WTC11 (cell line): ENCODE measurements at regions not wholly inside any gene's neighbourhood (a gene's known extent, or its start where the extent isn't known, plus 50 kb on each side); places are given as distances from the start of the nearest gene placed in this dataset.

Source experiments
- FOXP1 ChIP-seq: sonication (generic); formaldehyde crosslinking; IDR thresholded peaks from 2 replicates; pipeline ENCODE4 v1.8.0; 2022; ENCODE audit warnings: missing genetic modification reagents, mild to moderate bottlenecking, moderate library complexity, borderline replicate concordance
- GABPB1 ChIP-seq: sonication (generic); formaldehyde crosslinking; IDR thresholded peaks from 2 replicates; pipeline ENCODE4 v1.8.1; 2023; ENCODE audit warnings: mild to moderate bottlenecking, missing genetic modification reagents
- TEAD4 ChIP-seq: sonication (generic); formaldehyde crosslinking; IDR thresholded peaks from 2 replicates; pipeline ENCODE4 v1.8.0; 2022; ENCODE audit warnings: mild to moderate bottlenecking, missing genetic modification reagents
- TF ChIP-seq, protein P1 (sequence below): fragments of 200-600 bp; IDR thresholded peaks from 2 replicates; pipeline ENCODE4 v1.8.0; 2022; ENCODE audit warnings: antibody characterized with exemption
- TF ChIP-seq, protein P2 (sequence below): sonication (generic); formaldehyde crosslinking; IDR thresholded peaks from 2 replicates; pipeline ENCODE4 v1.8.1; 2023; ENCODE audit warnings: mild to moderate bottlenecking, missing genetic modification reagents

DNA sequence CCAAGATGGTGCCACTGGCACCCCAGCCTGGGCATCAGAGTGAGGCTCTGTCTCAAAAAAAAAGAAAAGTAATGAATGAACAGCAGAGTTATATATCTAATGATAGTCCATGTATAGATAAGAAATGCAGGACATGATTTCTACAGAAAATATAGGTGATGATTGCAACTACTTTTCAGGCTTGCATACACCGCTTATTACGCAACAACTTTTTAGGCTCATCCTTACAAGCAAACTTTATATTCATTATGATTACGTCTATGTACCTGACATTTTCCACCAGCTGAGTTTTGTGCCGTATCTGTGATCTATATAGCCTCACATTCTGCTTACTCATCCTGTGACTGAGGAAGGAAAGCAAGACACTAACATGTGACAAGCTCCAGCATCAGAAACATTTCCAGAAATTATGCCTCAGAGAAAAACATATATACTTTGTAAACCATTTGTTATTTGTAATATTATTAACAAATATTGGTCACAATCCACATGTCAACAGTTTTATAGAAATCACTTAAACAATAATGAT is 906.3 kb downstream of the ZPLD1 start:
- TF ChIP-seq, protein P1, sequence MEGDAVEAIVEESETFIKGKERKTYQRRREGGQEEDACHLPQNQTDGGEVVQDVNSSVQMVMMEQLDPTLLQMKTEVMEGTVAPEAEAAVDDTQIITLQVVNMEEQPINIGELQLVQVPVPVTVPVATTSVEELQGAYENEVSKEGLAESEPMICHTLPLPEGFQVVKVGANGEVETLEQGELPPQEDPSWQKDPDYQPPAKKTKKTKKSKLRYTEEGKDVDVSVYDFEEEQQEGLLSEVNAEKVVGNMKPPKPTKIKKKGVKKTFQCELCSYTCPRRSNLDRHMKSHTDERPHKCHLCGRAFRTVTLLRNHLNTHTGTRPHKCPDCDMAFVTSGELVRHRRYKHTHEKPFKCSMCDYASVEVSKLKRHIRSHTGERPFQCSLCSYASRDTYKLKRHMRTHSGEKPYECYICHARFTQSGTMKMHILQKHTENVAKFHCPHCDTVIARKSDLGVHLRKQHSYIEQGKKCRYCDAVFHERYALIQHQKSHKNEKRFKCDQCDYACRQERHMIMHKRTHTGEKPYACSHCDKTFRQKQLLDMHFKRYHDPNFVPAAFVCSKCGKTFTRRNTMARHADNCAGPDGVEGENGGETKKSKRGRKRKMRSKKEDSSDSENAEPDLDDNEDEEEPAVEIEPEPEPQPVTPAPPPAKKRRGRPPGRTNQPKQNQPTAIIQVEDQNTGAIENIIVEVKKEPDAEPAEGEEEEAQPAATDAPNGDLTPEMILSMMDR: no peak
- no peak for TF ChIP-seq FOXP1
- TF ChIP-seq, protein P2, sequence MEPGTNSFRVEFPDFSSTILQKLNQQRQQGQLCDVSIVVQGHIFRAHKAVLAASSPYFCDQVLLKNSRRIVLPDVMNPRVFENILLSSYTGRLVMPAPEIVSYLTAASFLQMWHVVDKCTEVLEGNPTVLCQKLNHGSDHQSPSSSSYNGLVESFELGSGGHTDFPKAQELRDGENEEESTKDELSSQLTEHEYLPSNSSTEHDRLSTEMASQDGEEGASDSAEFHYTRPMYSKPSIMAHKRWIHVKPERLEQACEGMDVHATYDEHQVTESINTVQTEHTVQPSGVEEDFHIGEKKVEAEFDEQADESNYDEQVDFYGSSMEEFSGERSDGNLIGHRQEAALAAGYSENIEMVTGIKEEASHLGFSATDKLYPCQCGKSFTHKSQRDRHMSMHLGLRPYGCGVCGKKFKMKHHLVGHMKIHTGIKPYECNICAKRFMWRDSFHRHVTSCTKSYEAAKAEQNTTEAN (CRISPR knock-in tag): no peak
- no peak for TF ChIP-seq TEAD4 (CRISPR knock-in tag)
- no peak for TF ChIP-seq GABPB1
